Progenitor cell of endocrine pancreas (in vitro differentiated cells): ENCODE measurements at regions not wholly inside any gene's neighbourhood (a gene's known extent, or its start where the extent isn't known, plus 50 kb on each side); places are given as distances from the start of the nearest gene placed in this dataset.

ENCODE experiments used
- DNase-seq: peaks from one replicate; pipeline ENCODE4 v3.0.0; 2021; ENCODE audit warnings: low spot score; ENCODE audit not compliant: unreplicated experiment
- H3K27ac Mint-ChIP-seq: 2 replicates; pipeline ENCODE4 v1.8.0; 2021; ENCODE audit warnings: mild to moderate bottlenecking, moderate library complexity, mixed read lengths
- H3K27me3 Mint-ChIP-seq: 2 replicates; pipeline ENCODE4 v1.8.0; 2021; ENCODE audit warnings: mixed read lengths
- H3K36me3 Mint-ChIP-seq: 2 replicates; pipeline ENCODE4 v1.8.0; 2022; ENCODE audit warnings: mixed read lengths; ENCODE audit not compliant: insufficient read depth
- H3K4me1 Mint-ChIP-seq: 2 replicates; pipeline ENCODE4 v1.8.0; 2021; ENCODE audit warnings: low read depth, mixed read lengths
- H3K4me3 Mint-ChIP-seq: 2 replicates; pipeline ENCODE4 v1.8.0; 2021; ENCODE audit warnings: low read depth, mild to moderate bottlenecking, moderate library complexity, mixed read lengths
- H3K9me3 Mint-ChIP-seq: 2 replicates; pipeline ENCODE4 v1.8.0; 2021; ENCODE audit warnings: low read depth, mixed read lengths
- TF ChIP-seq, protein P1 (sequence below): fragments of 200-600 bp; sonication (generic); IDR thresholded peaks from one replicate; pipeline ENCODE4 v1.5.0; 2021; ENCODE audit warnings: antibody characterized with exemption, mild to moderate bottlenecking; ENCODE audit not compliant: unreplicated experiment

GRCh38 chr5:30325795-30326194, 867.7 kb upstream of the CDH6 start:
- Mint-ChIP-seq H3K4me1 (no peaks in the 10 kb centered on the region), H3K27ac (no peak overlapping the region), H3K36me3 (no peaks in the 10 kb centered on the region), H3K4me3 (no peak overlapping the region), H3K27me3 (no peaks in the 10 kb centered on the region), H3K9me3 (no peaks in the 10 kb centered on the region)
- TF ChIP-seq, protein P1, sequence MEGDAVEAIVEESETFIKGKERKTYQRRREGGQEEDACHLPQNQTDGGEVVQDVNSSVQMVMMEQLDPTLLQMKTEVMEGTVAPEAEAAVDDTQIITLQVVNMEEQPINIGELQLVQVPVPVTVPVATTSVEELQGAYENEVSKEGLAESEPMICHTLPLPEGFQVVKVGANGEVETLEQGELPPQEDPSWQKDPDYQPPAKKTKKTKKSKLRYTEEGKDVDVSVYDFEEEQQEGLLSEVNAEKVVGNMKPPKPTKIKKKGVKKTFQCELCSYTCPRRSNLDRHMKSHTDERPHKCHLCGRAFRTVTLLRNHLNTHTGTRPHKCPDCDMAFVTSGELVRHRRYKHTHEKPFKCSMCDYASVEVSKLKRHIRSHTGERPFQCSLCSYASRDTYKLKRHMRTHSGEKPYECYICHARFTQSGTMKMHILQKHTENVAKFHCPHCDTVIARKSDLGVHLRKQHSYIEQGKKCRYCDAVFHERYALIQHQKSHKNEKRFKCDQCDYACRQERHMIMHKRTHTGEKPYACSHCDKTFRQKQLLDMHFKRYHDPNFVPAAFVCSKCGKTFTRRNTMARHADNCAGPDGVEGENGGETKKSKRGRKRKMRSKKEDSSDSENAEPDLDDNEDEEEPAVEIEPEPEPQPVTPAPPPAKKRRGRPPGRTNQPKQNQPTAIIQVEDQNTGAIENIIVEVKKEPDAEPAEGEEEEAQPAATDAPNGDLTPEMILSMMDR: no peak
- DNase-seq: no peak

DNA sequence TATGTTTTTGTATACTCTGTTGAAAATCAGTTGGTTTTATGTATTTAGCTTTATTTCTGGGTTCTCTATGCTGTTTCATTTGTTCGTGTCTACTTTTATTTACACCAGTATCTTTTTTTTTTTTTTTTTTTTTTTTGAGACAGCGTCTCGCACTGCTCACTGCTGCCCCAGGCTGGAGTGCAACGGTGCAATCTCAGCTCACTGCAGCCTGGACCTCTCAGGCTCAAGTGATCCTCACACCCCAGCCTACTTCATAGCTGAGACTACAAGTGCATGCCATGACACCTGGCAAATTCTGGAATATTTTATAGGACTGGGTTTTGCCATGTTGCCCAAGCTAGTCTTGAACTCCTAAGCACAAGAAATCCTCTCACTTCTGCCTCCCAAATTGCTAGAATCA, 869.4 kb upstream of the CDH6 start:
- Mint-ChIP-seq H3K27me3 (no peaks in the 10 kb centered on the region), H3K9me3 (no peaks in the 10 kb centered on the region)

GRCh38 chr5:30287890-30288289, 905.6 kb upstream of the CDH6 start:
- Mint-ChIP-seq H3K4me1 (no peaks in the 10 kb centered on the region), H3K27me3 (no peaks in the 10 kb centered on the region), H3K36me3 (no peaks in the 10 kb centered on the region), H3K4me3 (no peak overlapping the region), H3K9me3 (peaks cover 12% of the 10 kb centered on the region), H3K27ac (no peak overlapping the region)
- TF ChIP-seq, protein P1: no peak
- no peak for DNase-seq

More for the DNA sequence above, 869.4 kb upstream of the CDH6 start:
- H3K4me1 Mint-ChIP-seq: no peaks in the 10 kb centered on the region
- TF ChIP-seq, protein P1: no peak
- no peak overlapping the region for H3K4me3 Mint-ChIP-seq
- no peak overlapping the region for H3K27ac Mint-ChIP-seq
- no peak for DNase-seq
- no peaks in the 10 kb centered on the region for H3K36me3 Mint-ChIP-seq

DNA sequence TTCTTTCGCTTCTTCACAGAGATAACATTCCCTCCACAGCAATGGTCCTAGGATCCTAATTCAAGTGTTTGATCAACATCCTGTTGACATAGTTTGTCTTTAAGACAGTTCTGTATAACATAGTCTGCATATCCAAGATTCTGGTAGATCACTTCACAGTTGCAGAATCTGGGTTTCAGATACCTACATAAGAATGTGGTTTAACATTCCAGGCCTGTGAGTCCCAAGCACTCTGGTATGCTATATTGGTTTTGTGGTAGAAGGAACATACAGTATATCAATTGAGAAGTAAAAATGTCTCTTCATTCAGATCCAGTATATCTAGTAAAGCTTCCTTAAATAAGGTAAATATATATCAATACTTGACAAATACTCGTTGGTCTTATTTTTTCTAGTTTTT, 914.2 kb upstream of the CDH6 start:
- DNase-seq: no peak
- no peaks in the 10 kb centered on the region for H3K27me3 Mint-ChIP-seq
- no peak overlapping the region for H3K27ac Mint-ChIP-seq
- H3K9me3 Mint-ChIP-seq: no peaks in the 10 kb centered on the region
- TF ChIP-seq, protein P1: no peak
- H3K4me3 Mint-ChIP-seq: no peak overlapping the region
- H3K36me3 Mint-ChIP-seq: no peaks in the 10 kb centered on the region
- H3K4me1 Mint-ChIP-seq: no peaks in the 10 kb centered on the region

GRCh38 chr5:30267026-30267425, 926.5 kb upstream of the CDH6 start:
- no peak overlapping the region for H3K4me3 Mint-ChIP-seq
- no peak overlapping the region for H3K27ac Mint-ChIP-seq
- no peaks in the 10 kb centered on the region for H3K27me3 Mint-ChIP-seq
- no peaks in the 10 kb centered on the region for H3K4me1 Mint-ChIP-seq
- no peaks in the 10 kb centered on the region for H3K36me3 Mint-ChIP-seq
- TF ChIP-seq, protein P1: no peak
- DNase-seq: no peak
- peaks cover 2% of the 10 kb centered on the region for H3K9me3 Mint-ChIP-seq
